ENCODE measurements at regions not wholly inside any gene's neighbourhood (a gene's known extent, or its start where the extent isn't known, plus 50 kb on each side); places are given as distances from the start of the nearest gene placed in this dataset.
"Not testable (repeated sequence)": the region's sequence is repeated elsewhere in the genome, so short reads cannot be mapped to it uniquely, and the experiment has no call there.

GRCh38 chrX:67004451-67004850 is 365.6 kb upstream of the EDA2R start:
- Histone ChIP-seq H3K9ac (ENCODE audit: low read length) (no peak overlapping the region), H3K27ac (ENCODE audit: low read length) (no peak overlapping the region), H3K4me3 (ENCODE audit: low read length) (no peak overlapping the region), H3K9me3 (ENCODE audit: control insufficient read depth, low read depth, low read length) (peaks cover 47% of the 10 kb centered on the region), H3K4me1 (ENCODE audit: control insufficient read depth, low read depth, low read length) (no peaks in the 10 kb centered on the region), H3K27me3 (ENCODE audit: control insufficient read depth, insufficient read depth, low read length) (no peaks in the 10 kb centered on the region), H3K36me3 (ENCODE audit: control insufficient read depth, low read depth, low read length) (no peaks in the 10 kb centered on the region)

GRCh38 chrX:66994729-66995128 is 355.9 kb upstream of the EDA2R start:
- no peaks in the 10 kb centered on the region for H3K27me3 ChIP-seq (ENCODE audit: control insufficient read depth, insufficient read depth, low read length)
- H3K4me3 ChIP-seq (ENCODE audit: low read length), result no peak overlapping the region
- H3K36me3 ChIP-seq (ENCODE audit: control insufficient read depth, low read depth, low read length), result no peaks in the 10 kb centered on the region
- H3K9ac ChIP-seq (ENCODE audit: low read length), result no peak overlapping the region
- H3K9me3 ChIP-seq (ENCODE audit: control insufficient read depth, low read depth, low read length), result peaks cover 24% of the 10 kb centered on the region
- H3K27ac ChIP-seq (ENCODE audit: low read length), result no peak overlapping the region
- no peaks in the 10 kb centered on the region for H3K4me1 ChIP-seq (ENCODE audit: control insufficient read depth, low read depth, low read length)

- H3K27ac ChIP-seq (ENCODE audit: low read length); H3K9ac ChIP-seq (ENCODE audit: low read length); H3K4me1 ChIP-seq (ENCODE audit: control insufficient read depth, low read depth, low read length); H3K27me3 ChIP-seq (ENCODE audit: control insufficient read depth, insufficient read depth, low read length); H3K4me3 ChIP-seq (ENCODE audit: low read length); H3K36me3 ChIP-seq (ENCODE audit: control insufficient read depth, low read depth, low read length): not testable (repeated sequence)
- H3K9me3 ChIP-seq (ENCODE audit: control insufficient read depth, low read depth, low read length), result peaks cover 25% of the 10 kb centered on the region
Measured at GRCh38 chrX:66992077-66992476, 353.2 kb upstream of the EDA2R start.

GRCh38 chrX:66988331-66988730 is 349.5 kb upstream of the EDA2R start:
- H3K9ac ChIP-seq (ENCODE audit: low read length), result no peak overlapping the region

GRCh38 chrX:66961665-66962064 is 322.8 kb upstream of the EDA2R start:
- Histone ChIP-seq H3K9me3 (ENCODE audit: control insufficient read depth, low read depth, low read length) (peaks cover 20% of the 10 kb centered on the region), H3K4me3 (ENCODE audit: low read length) (no peak overlapping the region), H3K27ac (ENCODE audit: low read length) (no peak overlapping the region), H3K9ac (ENCODE audit: low read length) (no peak overlapping the region), H3K4me1 (ENCODE audit: control insufficient read depth, low read depth, low read length) (no peaks in the 10 kb centered on the region), H3K36me3 (ENCODE audit: control insufficient read depth, low read depth, low read length) (no peaks in the 10 kb centered on the region), H3K27me3 (ENCODE audit: control insufficient read depth, insufficient read depth, low read length) (no peaks in the 10 kb centered on the region)

More at GRCh38 chrX:66988331-66988730, 349.5 kb upstream of the EDA2R start:
- Histone ChIP-seq H3K4me1 (ENCODE audit: control insufficient read depth, low read depth, low read length) (no peaks in the 10 kb centered on the region), H3K27me3 (ENCODE audit: control insufficient read depth, insufficient read depth, low read length) (no peaks in the 10 kb centered on the region), H3K9me3 (ENCODE audit: control insufficient read depth, low read depth, low read length) (peaks cover 26% of the 10 kb centered on the region), H3K36me3 (ENCODE audit: control insufficient read depth, low read depth, low read length) (no peaks in the 10 kb centered on the region), H3K4me3 (ENCODE audit: low read length) (no peak overlapping the region), H3K27ac (ENCODE audit: low read length) (no peak overlapping the region)

- Histone ChIP-seq H3K9me3 (ENCODE audit: control insufficient read depth, low read depth, low read length) (peaks cover 2% of the 10 kb centered on the region), H3K9ac (ENCODE audit: low read length) (no peak overlapping the region), H3K27me3 (ENCODE audit: control insufficient read depth, insufficient read depth, low read length) (no peaks in the 10 kb centered on the region), H3K36me3 (ENCODE audit: control insufficient read depth, low read depth, low read length) (no peaks in the 10 kb centered on the region), H3K4me1 (ENCODE audit: control insufficient read depth, low read depth, low read length) (no peaks in the 10 kb centered on the region), H3K27ac (ENCODE audit: low read length) (no peak overlapping the region), H3K4me3 (ENCODE audit: low read length) (no peak overlapping the region)
Measured at GRCh38 chrX:66931713-66932112, 292.8 kb upstream of the EDA2R start.

GRCh38 chrX:66930516-66930915 is 291.6 kb upstream of the EDA2R start:
- H3K9ac ChIP-seq (ENCODE audit: low read length); H3K27me3 ChIP-seq (ENCODE audit: control insufficient read depth, insufficient read depth, low read length); H3K4me1 ChIP-seq (ENCODE audit: control insufficient read depth, low read depth, low read length); H3K4me3 ChIP-seq (ENCODE audit: low read length); H3K9me3 ChIP-seq (ENCODE audit: control insufficient read depth, low read depth, low read length); H3K36me3 ChIP-seq (ENCODE audit: control insufficient read depth, low read depth, low read length); H3K27ac ChIP-seq (ENCODE audit: low read length): not testable (repeated sequence)

- no peak overlapping the region for H3K9ac ChIP-seq (ENCODE audit: low read length)
- no peaks in the 10 kb centered on the region for H3K36me3 ChIP-seq (ENCODE audit: control insufficient read depth, low read depth, low read length)
- H3K9me3 ChIP-seq (ENCODE audit: control insufficient read depth, low read depth, low read length), result peaks cover 29% of the 10 kb centered on the region
- H3K27ac ChIP-seq (ENCODE audit: low read length), result no peak overlapping the region
- H3K4me1 ChIP-seq (ENCODE audit: control insufficient read depth, low read depth, low read length), result no peaks in the 10 kb centered on the region
- no peaks in the 10 kb centered on the region for H3K27me3 ChIP-seq (ENCODE audit: control insufficient read depth, insufficient read depth, low read length)
- no peak overlapping the region for H3K4me3 ChIP-seq (ENCODE audit: low read length)
Measured at GRCh38 chrX:66920296-66920695, 281.4 kb upstream of the EDA2R start.

- H3K27me3 ChIP-seq (ENCODE audit: control insufficient read depth, insufficient read depth, low read length), result no peaks in the 10 kb centered on the region
- H3K36me3 ChIP-seq (ENCODE audit: control insufficient read depth, low read depth, low read length), result no peaks in the 10 kb centered on the region
- H3K9me3 ChIP-seq (ENCODE audit: control insufficient read depth, low read depth, low read length), result peaks cover 28% of the 10 kb centered on the region
- no peak overlapping the region for H3K4me3 ChIP-seq (ENCODE audit: low read length)
- H3K4me1 ChIP-seq (ENCODE audit: control insufficient read depth, low read depth, low read length), result no peaks in the 10 kb centered on the region
- no peak overlapping the region for H3K27ac ChIP-seq (ENCODE audit: low read length)
- H3K9ac ChIP-seq (ENCODE audit: low read length), result no peak overlapping the region
Measured at GRCh38 chrX:66919280-66919832, 280.5 kb upstream of the EDA2R start.

- Histone ChIP-seq H3K27ac (ENCODE audit: low read length) (no peak overlapping the region), H3K4me3 (ENCODE audit: low read length) (no peak overlapping the region), H3K4me1 (ENCODE audit: control insufficient read depth, low read depth, low read length) (no peaks in the 10 kb centered on the region), H3K36me3 (ENCODE audit: control insufficient read depth, low read depth, low read length) (no peaks in the 10 kb centered on the region), H3K9me3 (ENCODE audit: control insufficient read depth, low read depth, low read length) (peaks cover 25% of the 10 kb centered on the region), H3K9ac (ENCODE audit: low read length) (no peak overlapping the region), H3K27me3 (ENCODE audit: control insufficient read depth, insufficient read depth, low read length) (no peaks in the 10 kb centered on the region)
Measured at GRCh38 chrX:66918511-66918910, 279.6 kb upstream of the EDA2R start.

- Histone ChIP-seq H3K4me1 (ENCODE audit: control insufficient read depth, low read depth, low read length) (no peaks in the 10 kb centered on the region), H3K27me3 (ENCODE audit: control insufficient read depth, insufficient read depth, low read length) (no peaks in the 10 kb centered on the region), H3K9me3 (ENCODE audit: control insufficient read depth, low read depth, low read length) (peaks cover 21% of the 10 kb centered on the region), H3K4me3 (ENCODE audit: low read length) (no peak overlapping the region), H3K27ac (ENCODE audit: low read length) (no peak overlapping the region), H3K9ac (ENCODE audit: low read length) (no peak overlapping the region), H3K36me3 (ENCODE audit: control insufficient read depth, low read depth, low read length) (no peaks in the 10 kb centered on the region)
Measured at GRCh38 chrX:66915893-66916292, 277.0 kb upstream of the EDA2R start.

- no peak overlapping the region for H3K4me3 ChIP-seq (ENCODE audit: low read length)
- no peak overlapping the region for H3K9ac ChIP-seq (ENCODE audit: low read length)
- H3K9me3 ChIP-seq (ENCODE audit: control insufficient read depth, low read depth, low read length), result peaks cover 25% of the 10 kb centered on the region
- no peaks in the 10 kb centered on the region for H3K27me3 ChIP-seq (ENCODE audit: control insufficient read depth, insufficient read depth, low read length)
- no peaks in the 10 kb centered on the region for H3K36me3 ChIP-seq (ENCODE audit: control insufficient read depth, low read depth, low read length)
- H3K27ac ChIP-seq (ENCODE audit: low read length), result no peak overlapping the region
- H3K4me1 ChIP-seq (ENCODE audit: control insufficient read depth, low read depth, low read length), result no peaks in the 10 kb centered on the region
Measured at GRCh38 chrX:66914080-66914479, 275.2 kb upstream of the EDA2R start.
